ENCODE measurements at regions not wholly inside any gene's neighbourhood (a gene's known extent, or its start where the extent isn't known, plus 50 kb on each side); places are given as distances from the start of the nearest gene placed in this dataset.

DNA sequence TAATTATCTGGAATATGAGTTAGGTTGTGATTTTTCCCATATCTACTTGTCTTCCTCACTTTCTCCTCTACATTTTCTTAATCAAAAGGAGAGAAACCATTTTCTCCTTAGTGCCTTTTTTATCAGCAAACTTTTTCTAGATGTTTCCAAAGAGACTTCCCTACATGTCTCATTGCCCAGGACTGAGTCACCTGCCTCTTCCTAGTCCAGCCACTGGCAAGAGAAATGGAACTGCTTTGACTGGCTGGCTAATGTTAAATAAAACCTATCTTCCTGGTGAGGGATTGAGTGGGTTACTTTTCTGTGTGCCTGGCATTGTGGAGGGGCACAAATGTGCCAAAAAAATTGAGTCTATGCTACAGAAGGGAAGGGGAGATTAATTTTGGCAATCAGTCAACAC lies 52.1 kb upstream of the CD5L start:
- DNase-seq: no peak

DNA sequence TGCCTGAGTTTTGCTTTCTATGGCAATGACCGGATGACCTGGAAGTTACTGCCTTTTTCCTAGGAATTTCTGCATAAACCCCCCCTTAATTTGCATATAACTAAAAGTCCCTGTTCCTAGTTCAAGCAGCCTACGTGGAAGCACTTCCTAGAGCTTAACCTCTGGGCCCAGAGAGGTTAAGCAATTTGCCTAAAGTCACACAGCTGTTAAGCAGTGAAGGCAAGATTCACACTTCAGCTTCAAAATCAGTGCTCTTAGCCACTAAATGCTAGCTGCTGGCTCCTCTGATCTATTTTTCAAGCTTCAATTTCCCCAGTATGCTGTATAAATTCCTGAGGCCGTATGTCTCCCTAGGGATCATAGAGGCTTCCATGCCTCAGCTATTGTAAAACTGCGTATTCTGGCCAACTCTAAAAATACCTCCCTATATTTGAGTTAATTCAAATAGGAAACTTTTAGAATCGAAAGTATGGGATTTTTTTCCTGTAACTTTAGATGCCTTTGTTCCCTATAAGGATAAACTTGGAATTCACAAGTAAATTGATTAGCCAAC lies 53.1 kb upstream of the CD5L start:
- no peak for DNase-seq

DNA sequence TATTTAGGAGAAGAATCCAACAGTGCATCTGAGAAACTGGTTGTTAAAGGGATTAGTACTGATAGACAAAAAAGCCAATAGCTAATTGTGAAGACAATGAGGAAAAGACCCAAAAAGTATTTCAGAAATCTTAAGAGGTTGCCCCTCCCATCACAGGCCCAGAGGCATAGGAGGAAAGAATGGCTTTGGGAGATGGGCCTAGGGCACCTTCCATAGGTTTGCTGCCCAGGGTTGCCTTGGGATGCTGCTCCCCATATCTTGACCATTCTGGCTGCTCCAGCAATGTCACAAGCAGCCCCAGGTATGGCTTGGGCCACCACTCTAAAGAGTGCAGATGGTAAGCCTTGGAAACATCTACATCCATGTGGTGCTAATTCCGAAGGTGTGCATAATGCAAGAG lies 68.7 kb upstream of the CD5L start:
- no peak for DNase-seq

DNA sequence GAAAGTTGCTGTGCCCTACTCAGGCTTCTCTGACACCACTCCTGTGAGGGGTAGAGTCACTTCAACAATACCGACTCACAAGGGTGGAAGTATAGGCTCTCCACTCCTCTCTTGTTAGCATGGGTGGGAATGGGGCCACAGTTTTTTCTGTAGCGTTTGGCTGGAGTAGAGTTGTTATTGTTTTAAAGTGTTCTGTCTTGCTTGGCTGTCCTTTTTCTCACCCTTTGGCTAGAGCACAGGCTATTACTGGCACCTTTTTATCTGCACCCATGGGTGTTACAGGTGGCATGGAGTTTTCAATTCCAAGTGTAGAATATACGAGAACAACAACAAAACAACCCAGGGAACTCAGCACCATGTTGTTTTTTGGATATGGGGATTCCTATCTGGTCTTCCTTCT lies 74.3 kb upstream of the CD5L start:
- DNase-seq: no peak

DNA sequence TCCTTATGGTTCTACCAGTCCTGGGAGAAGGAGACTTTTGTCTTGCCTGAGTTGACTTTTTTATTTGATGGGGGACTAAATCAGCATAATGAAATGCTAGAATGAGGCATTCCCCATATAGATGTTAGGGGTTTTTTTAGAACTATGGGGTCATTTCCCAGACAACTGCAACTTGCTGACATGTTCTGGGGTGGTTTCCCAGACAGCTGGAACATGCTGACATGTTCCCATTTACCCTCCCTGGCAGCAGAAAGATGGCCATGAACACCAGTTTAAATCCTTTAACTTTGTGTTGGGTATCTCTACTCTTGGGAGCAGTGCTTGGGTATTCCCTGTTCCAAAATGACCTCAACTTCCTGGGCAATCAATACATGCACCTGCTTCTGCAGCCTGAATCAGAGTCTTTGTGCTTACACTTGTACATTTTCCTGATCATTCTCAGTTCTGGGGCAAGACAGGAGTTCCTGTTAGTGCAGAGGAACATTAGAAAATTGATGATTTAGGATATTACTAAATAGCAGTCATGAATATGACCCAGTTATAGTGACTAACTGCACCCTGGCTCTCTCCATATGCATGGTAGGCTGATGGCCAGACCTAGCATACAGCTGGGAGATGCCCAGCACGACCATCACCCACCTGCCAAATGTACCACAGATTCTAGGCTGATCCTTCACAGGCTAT lies 75.4 kb upstream of the CD5L start:
- DNase-seq: no peak

DNA sequence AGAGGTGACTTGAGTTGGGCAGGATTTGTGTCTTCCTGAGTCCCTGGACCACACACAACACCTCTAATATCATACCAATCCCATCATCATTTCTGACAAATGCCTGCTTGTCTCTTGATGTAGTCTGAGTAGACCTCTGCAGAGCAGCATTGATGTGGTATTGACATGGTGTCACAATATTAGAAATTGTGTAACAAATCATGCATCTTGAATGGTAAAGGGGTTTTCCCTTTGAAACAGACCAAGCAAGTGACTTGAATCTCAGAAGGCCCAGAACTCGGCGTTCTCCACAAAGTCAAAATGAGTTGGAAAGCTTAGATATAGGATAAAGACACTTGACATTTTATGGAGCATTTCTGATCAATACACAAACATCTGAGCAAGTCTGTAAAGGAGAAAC lies 72.7 kb upstream of the KIRREL1 start:
- DNase-seq: no peak

DNA sequence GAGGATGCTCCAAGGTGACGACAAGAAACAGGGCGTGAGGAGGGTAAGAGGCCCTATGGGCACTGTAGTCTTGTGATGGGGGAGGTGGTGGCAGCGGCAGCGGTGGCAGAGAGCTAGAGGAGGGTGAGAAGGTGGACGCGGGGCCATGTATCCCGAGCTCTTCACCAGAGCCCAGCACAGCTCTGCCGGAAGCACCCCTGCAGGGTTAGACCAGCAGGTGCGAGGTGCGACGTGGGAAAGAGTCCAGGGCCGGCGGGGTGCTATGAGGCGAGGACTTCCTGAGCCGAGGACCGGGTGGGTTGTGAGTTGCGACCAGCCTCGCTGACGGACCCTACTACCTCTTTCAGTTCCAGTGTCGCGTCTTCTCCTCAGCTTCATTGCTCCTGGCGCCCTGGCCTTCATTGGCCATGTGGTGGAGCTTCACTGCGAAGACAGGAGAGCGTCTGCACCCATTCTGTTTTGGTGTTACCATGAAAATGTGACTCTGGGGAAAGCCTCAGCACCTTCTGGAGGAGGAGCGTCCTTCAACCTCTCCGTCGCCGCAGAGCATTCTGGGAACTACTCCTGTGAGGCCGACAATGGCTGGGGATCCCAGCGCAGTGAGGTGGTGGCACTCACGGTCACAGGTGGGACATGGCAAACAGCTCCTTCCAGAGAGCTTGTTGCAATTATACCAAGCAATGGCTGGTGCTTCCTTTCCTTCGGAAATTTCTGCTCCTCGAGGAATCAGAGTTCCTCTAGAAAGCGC lies 67.9 kb upstream of the KIRREL1 start:
- peak in 1 of 5 donors; percentile 5 for DNase-seq

DNA sequence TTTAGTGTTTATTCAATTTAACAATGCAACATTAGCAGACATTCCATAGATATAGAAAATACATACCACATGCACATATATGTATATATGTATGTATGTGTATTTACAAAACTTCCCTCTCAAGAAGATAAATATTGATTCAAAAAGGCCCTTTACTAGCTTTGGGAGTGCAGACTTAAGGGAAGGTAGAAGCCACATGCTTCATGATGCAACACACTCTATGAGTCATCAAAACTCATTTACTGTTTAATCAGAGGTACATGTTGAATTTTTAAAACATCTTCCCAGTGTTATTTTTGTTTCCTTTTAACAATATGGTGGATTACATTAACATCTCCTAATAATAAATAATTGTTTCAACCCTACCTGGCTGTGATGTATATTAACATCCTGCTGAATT lies 61.4 kb upstream of the KIRREL1 start:
- DNase-seq: no peak

DNA sequence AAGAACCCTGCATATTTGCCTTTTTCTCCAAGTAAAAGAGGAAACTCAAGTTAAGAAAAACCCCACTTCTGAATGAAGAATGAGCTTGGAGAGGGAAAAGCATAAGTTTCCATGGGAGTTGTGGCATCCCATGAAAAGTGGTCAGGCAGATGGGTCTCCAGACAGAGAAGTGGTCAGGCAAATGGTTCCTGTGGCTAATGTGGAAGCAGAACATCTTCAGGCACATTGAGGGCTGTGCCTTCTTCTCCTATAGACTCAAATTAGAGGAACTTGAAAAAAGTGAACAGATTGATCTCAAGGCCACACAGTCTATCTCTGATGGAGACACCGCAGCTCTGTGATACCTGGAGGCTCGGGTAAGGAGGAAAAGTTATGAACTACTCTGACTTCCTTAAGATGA lies 55.7 kb upstream of the KIRREL1 start:
- no peak for DNase-seq

DNA sequence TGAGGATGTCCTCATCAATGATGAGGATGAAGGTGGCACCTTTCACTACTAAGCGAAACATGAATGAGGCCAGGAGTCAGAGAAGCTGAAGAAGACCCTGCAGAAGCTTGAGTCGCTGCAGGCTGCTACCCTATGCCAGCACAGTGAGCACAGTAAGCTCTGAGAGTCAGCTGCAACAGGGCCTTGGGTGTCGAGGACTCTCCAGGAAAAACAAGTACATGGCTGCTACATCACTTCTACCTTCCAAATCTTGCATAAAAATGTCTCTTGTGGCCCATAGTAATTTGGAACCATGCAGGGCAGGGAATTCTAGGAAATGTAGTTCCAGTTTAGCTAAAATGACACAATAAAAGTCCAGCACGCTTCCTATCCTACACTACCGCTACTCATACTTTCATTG lies 51.5 kb upstream of the KIRREL1 start:
- DNase-seq: no peak
